Inflammatory macrophage treated with lipopolysaccharide for 4 hours (primary cell): ENCODE measurements at regions not wholly inside any gene's neighbourhood (a gene's known extent, or its start where the extent isn't known, plus 50 kb on each side); places are given as distances from the start of the nearest gene placed in this dataset.
"Not testable (repeated sequence)": the region's sequence is repeated elsewhere in the genome, so short reads cannot be mapped to it uniquely, and the experiment has no call there.

Source experiments
- DNase-seq: peaks from one replicate; pipeline ENCODE4 v3.0.0-alpha.2; 2020

GRCh38 chr1:60802884-60803283 lies 279.5 kb upstream of the NFIA start:
- no peak for DNase-seq

- no peak for DNase-seq
These were observed 285.0 kb upstream of the NFIA start for GRCh38 chr1:60797351-60797750.

GRCh38 chr1:60791226-60791625 lies 291.1 kb upstream of the NFIA start:
- DNase-seq, result no peak

- DNase-seq, result not testable (repeated sequence)
These were observed 309.3 kb upstream of the NFIA start for GRCh38 chr1:60773099-60773498.

GRCh38 chr1:60769082-60769481 lies 313.3 kb upstream of the NFIA start:
- DNase-seq, result no peak

GRCh38 chr1:60765204-60765603 lies 317.2 kb upstream of the NFIA start:
- peak; percentile 52 for DNase-seq

- DNase-seq, result no peak
These were observed 317.9 kb upstream of the NFIA start for GRCh38 chr1:60764489-60764888.

- DNase-seq, result no peak
These were observed 318.6 kb upstream of the NFIA start for GRCh38 chr1:60763741-60764140.

GRCh38 chr1:60762911-60763310 lies 319.4 kb upstream of the NFIA start:
- DNase-seq, result no peak

- no peak for DNase-seq
These were observed 320.2 kb upstream of the NFIA start for GRCh38 chr1:60762176-60762575.

GRCh38 chr1:60759291-60759690 lies 323.1 kb upstream of the NFIA start:
- DNase-seq, result no peak

GRCh38 chr1:60757485-60757884 lies 324.9 kb upstream of the NFIA start:
- DNase-seq, result no peak

GRCh38 chr1:60753036-60753900 lies 329.1 kb upstream of the NFIA start:
- DNase-seq, result no peak

GRCh38 chr1:60751306-60751705 lies 331.1 kb upstream of the NFIA start:
- DNase-seq, result no peak

- DNase-seq, result no peak
These were observed 335.0 kb upstream of the NFIA start for GRCh38 chr1:60747353-60747752.

- DNase-seq, result no peak
These were observed 336.0 kb upstream of the NFIA start for GRCh38 chr1:60746278-60746791.

GRCh38 chr1:60745484-60745883 lies 336.9 kb upstream of the NFIA start:
- no peak for DNase-seq

- DNase-seq, result no peak
These were observed 340.0 kb upstream of the NFIA start for GRCh38 chr1:60742339-60742738.

- no peak for DNase-seq
These were observed 342.2 kb upstream of the NFIA start for GRCh38 chr1:60740154-60740553.

GRCh38 chr1:60739729-60740128 lies 342.6 kb upstream of the NFIA start:
- DNase-seq, result no peak

GRCh38 chr1:60732977-60733401 lies 349.4 kb upstream of the NFIA start:
- no peak for DNase-seq

GRCh38 chr1:60731321-60731720 lies 351.0 kb upstream of the NFIA start:
- no peak for DNase-seq

- no peak for DNase-seq
These were observed 354.8 kb upstream of the NFIA start for GRCh38 chr1:60727552-60727951.

GRCh38 chr1:60716472-60716871 lies 365.9 kb upstream of the NFIA start:
- DNase-seq, result no peak

GRCh38 chr1:60715970-60716369 lies 366.4 kb upstream of the NFIA start:
- DNase-seq, result no peak
